GM12891 (cell line): ENCODE measurements at regions not wholly inside any gene's neighbourhood (a gene's known extent, or its start where the extent isn't known, plus 50 kb on each side); places are given as distances from the start of the nearest gene placed in this dataset.

Experiments used
- POLR2A ChIP-seq: IDR thresholded peaks from 2 replicates; pipeline ENCODE4 v1.6.1; 2011; ENCODE audit warnings: low read depth, low read length, control low read depth
- POLR2AphosphoS5 ChIP-seq: IDR thresholded peaks from 2 replicates; pipeline ENCODE4 v1.6.1; 2011; ENCODE audit warnings: low read depth, low read length, control low read depth
- POU2F2 ChIP-seq: IDR thresholded peaks from 2 replicates; pipeline ENCODE4 v1.6.1; 2011; ENCODE audit warnings: low read depth, mild to moderate bottlenecking, control low read depth, low read length, moderate library complexity

GRCh38 chr2:83972128-83972527, 487.0 kb downstream of the SUCLG1 start:
- TF ChIP-seq POLR2A = no peak
- no peak for TF ChIP-seq POLR2AphosphoS5
- no peak for TF ChIP-seq POU2F2
